OCI-LY3 (cell line): ENCODE measurements at regions not wholly inside any gene's neighbourhood (a gene's known extent, or its start where the extent isn't known, plus 50 kb on each side); places are given as distances from the start of the nearest gene placed in this dataset.

Experiments used
- CTCF ChIP-seq: fragments of 200-600, 300-600 bp; sonication (generic); IDR thresholded peaks from 2 replicates; pipeline ENCODE4 v1.5.1; 2014; ENCODE audit warnings: antibody characterized with exemption, low read length, low read depth
- EZH2phosphoT487 ChIP-seq: fragments of 200-600 bp; shearing (Covaris generic); IDR thresholded peaks from 2 replicates; pipeline ENCODE4 v1.6.1; 2018; ENCODE audit warnings: antibody characterized with exemption, mixed run types, low read depth

- TF ChIP-seq CTCF (no peak), EZH2phosphoT487 (no peak)
Observed at GRCh38 chr2:51111532-51111931, 79.6 kb upstream of the NRXN1 start.
